ENCODE measurements at regions not wholly inside any gene's neighbourhood (a gene's known extent, or its start where the extent isn't known, plus 50 kb on each side); places are given as distances from the start of the nearest gene placed in this dataset.

GRCh38 chr1:229972600-229973296, 94.3 kb upstream of the GALNT2 start (continued):
- TF ChIP-seq HDAC2 (IDR thresholded peaks at IDR 0.05; ENCODE audit: borderline replicate concordance in 1 of 2, low read depth in 2 of 2, low read length in 2 of 2) (no peak), RAD21 (IDR thresholded peaks at IDR 0.05 in 1 of 2, conservative IDR thresholded peaks at IDR 0.05 in 1 of 2; ENCODE audit: low read depth in 2 of 2, low read length in 2 of 2) (peak; percentile 63 to 73), CTBP2 (IDR thresholded peaks at IDR 0.05; ENCODE audit: borderline replicate concordance, insufficient read depth, insufficient read length, low read length) (no peak), E2F6 (IDR thresholded peaks at IDR 0.05) (no peak), PHF8 (conservative IDR thresholded peaks at IDR 0.05; ENCODE audit: low read depth, low read length) (no peak), EP300 (IDR thresholded peaks at IDR 0.05; ENCODE audit: borderline replicate concordance in 1 of 2, low read depth in 2 of 2, low read length in 2 of 2) (no peak)
